PC-9 (cell line): ENCODE measurements at regions not wholly inside any gene's neighbourhood (a gene's known extent, or its start where the extent isn't known, plus 50 kb on each side); places are given as distances from the start of the nearest gene placed in this dataset.

Experiments
- EZH2 ChIP-seq: fragments of 200-600 bp; sonication (generic); IDR thresholded peaks from 2 replicates; pipeline ENCODE4 v1.8.0; 2017; ENCODE audit warnings: antibody characterized with exemption, low read depth
- TF ChIP-seq, protein P1 (sequence below): fragments of 200-600 bp; sonication (generic); conservative IDR thresholded peaks from 2 replicates; pipeline ENCODE4 v1.6.1; 2017; ENCODE audit warnings: mixed run types, antibody characterized with exemption, mild to moderate bottlenecking, moderate library complexity

DNA sequence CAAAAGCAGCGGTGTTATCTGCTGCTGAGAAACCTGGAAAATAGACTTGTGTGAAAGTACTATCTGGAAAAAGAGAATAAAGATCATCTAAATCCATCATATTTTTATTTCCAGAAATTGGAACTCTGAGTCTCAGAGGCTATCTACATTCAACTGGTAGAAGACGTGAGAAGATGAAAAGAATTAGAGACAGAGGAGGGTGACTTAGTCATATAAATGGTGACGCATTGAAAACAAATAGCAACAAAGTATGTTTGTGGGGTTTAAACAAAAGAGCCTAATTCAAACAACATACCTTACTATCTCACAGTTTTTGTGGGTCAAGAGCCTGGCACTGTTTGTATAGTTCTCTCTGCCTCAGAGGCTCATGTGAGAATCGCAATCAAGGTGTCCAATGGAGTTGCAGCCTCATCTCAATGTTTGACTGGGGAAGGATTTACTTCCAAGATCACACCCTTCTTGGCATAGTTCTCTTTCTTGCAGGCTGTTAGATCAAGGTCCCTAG, 757.1 kb upstream of the SLC35B3 start:
- TF ChIP-seq, protein P1, sequence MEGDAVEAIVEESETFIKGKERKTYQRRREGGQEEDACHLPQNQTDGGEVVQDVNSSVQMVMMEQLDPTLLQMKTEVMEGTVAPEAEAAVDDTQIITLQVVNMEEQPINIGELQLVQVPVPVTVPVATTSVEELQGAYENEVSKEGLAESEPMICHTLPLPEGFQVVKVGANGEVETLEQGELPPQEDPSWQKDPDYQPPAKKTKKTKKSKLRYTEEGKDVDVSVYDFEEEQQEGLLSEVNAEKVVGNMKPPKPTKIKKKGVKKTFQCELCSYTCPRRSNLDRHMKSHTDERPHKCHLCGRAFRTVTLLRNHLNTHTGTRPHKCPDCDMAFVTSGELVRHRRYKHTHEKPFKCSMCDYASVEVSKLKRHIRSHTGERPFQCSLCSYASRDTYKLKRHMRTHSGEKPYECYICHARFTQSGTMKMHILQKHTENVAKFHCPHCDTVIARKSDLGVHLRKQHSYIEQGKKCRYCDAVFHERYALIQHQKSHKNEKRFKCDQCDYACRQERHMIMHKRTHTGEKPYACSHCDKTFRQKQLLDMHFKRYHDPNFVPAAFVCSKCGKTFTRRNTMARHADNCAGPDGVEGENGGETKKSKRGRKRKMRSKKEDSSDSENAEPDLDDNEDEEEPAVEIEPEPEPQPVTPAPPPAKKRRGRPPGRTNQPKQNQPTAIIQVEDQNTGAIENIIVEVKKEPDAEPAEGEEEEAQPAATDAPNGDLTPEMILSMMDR: no peak
- TF ChIP-seq EZH2: no peak
